Endodermal cell (in vitro differentiated cells): ENCODE measurements at regions not wholly inside any gene's neighbourhood (a gene's known extent, or its start where the extent isn't known, plus 50 kb on each side); places are given as distances from the start of the nearest gene placed in this dataset.

Experiments used
- DNase-seq: peaks from one replicate; pipeline ENCODE4 v3.0.0-alpha.2; 2017
- H3K27ac ChIP-seq: 2 replicates; pipeline ENCODE4 v1.5.1; 2013; ENCODE audit warnings: mild to moderate bottlenecking, low read depth, low read length, moderate library complexity
- H3K27me3 ChIP-seq: 2 replicates; pipeline ENCODE4 v1.6.1; 2013; ENCODE audit warnings: mild to moderate bottlenecking, low read length, moderate library complexity; ENCODE audit not compliant: insufficient read depth, control insufficient read depth, poor library complexity, severe bottlenecking
- H3K36me3 ChIP-seq: 2 replicates; pipeline ENCODE4 v1.7.0; 2013; ENCODE audit warnings: mild to moderate bottlenecking, low read length, moderate library complexity; ENCODE audit not compliant: control insufficient read depth, insufficient read depth
- H3K4me1 ChIP-seq: one replicate; pipeline ENCODE4 v1.7.0; 2013; ENCODE audit warnings: low read length; ENCODE audit not compliant: control insufficient read depth, insufficient read depth
- H3K4me3 ChIP-seq: 2 replicates; pipeline ENCODE4 v1.5.1; 2013; ENCODE audit warnings: mild to moderate bottlenecking, low read length, moderate library complexity
- H3K9ac ChIP-seq: 2 replicates; pipeline ENCODE4 v1.6.1; 2013; ENCODE audit warnings: mild to moderate bottlenecking, low read length, moderate library complexity; ENCODE audit not compliant: poor library complexity, severe bottlenecking; ENCODE audit errors: extremely low read depth
- H3K9me3 ChIP-seq: 2 replicates; pipeline ENCODE4 v1.6.1; 2013; ENCODE audit warnings: mild to moderate bottlenecking, low read length, moderate library complexity; ENCODE audit not compliant: control insufficient read depth
- H3K27ac Mint-ChIP-seq: 2 replicates; pipeline ENCODE4 v1.8.0; 2020; ENCODE audit warnings: mixed read lengths
- H3K27me3 Mint-ChIP-seq: 2 replicates; pipeline ENCODE4 v1.8.0; 2021; ENCODE audit warnings: mild to moderate bottlenecking, mixed read lengths; ENCODE audit not compliant: insufficient read depth
- H3K36me3 Mint-ChIP-seq: 2 replicates; pipeline ENCODE4 v1.8.0; 2020; ENCODE audit warnings: low read depth, mixed read lengths
- H3K4me1 Mint-ChIP-seq: 2 replicates; pipeline ENCODE4 v1.8.0; 2020; ENCODE audit warnings: mixed read lengths
- H3K4me3 Mint-ChIP-seq: 2 replicates; pipeline ENCODE4 v1.8.0; 2020; ENCODE audit warnings: mild to moderate bottlenecking, moderate library complexity, mixed read lengths
- H3K9me3 Mint-ChIP-seq: 2 replicates; pipeline ENCODE4 v1.8.0; 2020; ENCODE audit warnings: mild to moderate bottlenecking, mixed read lengths
- WGBS, 2 experiments: methylation state at CpG; one replicate each; pipeline versions ENCODE4 v1.1.5 to v1.1.7; 2013; ENCODE audit warnings: missing lambda C conversion rate in 2 of 2, mixed read lengths in 1 of 2; ENCODE audit not compliant: insufficient coverage in 1 of 2, insufficient read length in 1 of 2; 5-methylcytosine and 5-hydroxymethylcytosine counted together
- TF ChIP-seq, protein P1 (sequence below): fragments of 200-600 bp; sonication (generic); conservative IDR thresholded peaks from 2 replicates; pipeline ENCODE4 v1.5.0; 2021; ENCODE audit warnings: antibody characterized with exemption, mild to moderate bottlenecking

DNA sequence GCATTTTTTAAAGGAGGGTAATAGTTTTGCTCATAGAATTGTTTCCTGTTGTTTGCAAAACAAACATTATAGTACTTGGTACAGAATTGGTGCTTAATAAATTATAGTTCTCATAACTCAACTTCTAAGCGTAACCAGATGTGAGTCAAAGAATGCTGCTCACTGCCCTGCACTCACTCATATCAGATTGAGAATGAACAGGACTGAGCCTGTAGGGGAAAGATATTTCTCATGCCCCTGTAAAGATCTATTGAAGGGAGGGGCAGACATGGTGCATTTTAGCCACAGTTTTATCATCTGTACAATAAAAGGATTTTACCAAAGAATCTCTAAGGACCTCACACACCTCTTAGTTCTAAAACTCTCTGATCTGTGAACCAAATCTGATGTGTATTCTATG lies 358.5 kb downstream of the SEC16B start:
- H3K27ac Mint-ChIP-seq, result no peak overlapping the region
- TF ChIP-seq, protein P1, sequence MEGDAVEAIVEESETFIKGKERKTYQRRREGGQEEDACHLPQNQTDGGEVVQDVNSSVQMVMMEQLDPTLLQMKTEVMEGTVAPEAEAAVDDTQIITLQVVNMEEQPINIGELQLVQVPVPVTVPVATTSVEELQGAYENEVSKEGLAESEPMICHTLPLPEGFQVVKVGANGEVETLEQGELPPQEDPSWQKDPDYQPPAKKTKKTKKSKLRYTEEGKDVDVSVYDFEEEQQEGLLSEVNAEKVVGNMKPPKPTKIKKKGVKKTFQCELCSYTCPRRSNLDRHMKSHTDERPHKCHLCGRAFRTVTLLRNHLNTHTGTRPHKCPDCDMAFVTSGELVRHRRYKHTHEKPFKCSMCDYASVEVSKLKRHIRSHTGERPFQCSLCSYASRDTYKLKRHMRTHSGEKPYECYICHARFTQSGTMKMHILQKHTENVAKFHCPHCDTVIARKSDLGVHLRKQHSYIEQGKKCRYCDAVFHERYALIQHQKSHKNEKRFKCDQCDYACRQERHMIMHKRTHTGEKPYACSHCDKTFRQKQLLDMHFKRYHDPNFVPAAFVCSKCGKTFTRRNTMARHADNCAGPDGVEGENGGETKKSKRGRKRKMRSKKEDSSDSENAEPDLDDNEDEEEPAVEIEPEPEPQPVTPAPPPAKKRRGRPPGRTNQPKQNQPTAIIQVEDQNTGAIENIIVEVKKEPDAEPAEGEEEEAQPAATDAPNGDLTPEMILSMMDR, result no peak

DNA sequence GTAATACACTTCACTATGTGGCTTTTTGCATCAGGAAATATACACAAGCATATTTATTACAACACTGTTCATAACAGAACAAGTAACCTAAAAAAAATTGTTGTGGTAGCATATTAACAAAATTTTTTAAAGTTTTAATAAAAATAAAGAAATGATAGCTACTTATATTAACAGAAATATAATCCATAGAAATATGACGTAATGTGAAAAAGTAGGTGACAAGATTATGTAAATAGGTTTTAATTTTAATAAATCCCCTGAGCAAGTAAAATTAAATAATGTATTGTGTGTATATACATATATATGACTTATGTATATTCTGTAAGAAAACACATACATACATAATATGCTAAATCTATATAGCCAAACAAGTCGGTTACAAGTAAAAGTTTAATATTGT lies 359.9 kb downstream of the SEC16B start:
- Histone ChIP-seq H3K9me3 (no peaks in the 10 kb centered on the region), H3K27ac (no peak overlapping the region), H3K9ac (no peak overlapping the region), H3K4me3 (no peak overlapping the region), H3K27me3 (no peaks in the 10 kb centered on the region), H3K4me1 (peaks cover 18% of the 10 kb centered on the region), H3K36me3 (no peaks in the 10 kb centered on the region)
- 86% methylated on average over 1 of the region's 2 CpGs; no CpG with 5 or more reads in 1 of the 2 experiments for WGBS, 2 experiments
- Mint-ChIP-seq H3K27ac (no peak overlapping the region), H3K36me3 (no peaks in the 10 kb centered on the region), H3K9me3 (peaks cover under 1% of the 10 kb centered on the region), H3K4me1 (peaks cover 36% of the 10 kb centered on the region), H3K4me3 (no peak overlapping the region), H3K27me3 (no peaks in the 10 kb centered on the region)
- DNase-seq, result no peak
- TF ChIP-seq, protein P1, result no peak

More for the DNA sequence above, 358.5 kb downstream of the SEC16B start:
- Histone ChIP-seq H3K27me3 (no peaks in the 10 kb centered on the region), H3K9me3 (no peaks in the 10 kb centered on the region), H3K27ac (no peak overlapping the region), H3K9ac (no peak overlapping the region), H3K4me3 (no peak overlapping the region), H3K4me1 (peaks cover 18% of the 10 kb centered on the region), H3K36me3 (no peaks in the 10 kb centered on the region)
- 95 to 100% methylated on average over 1 of the region's 1 CpG for WGBS, 2 experiments
- Mint-ChIP-seq H3K9me3 (no peaks in the 10 kb centered on the region), H3K4me3 (no peak overlapping the region), H3K36me3 (no peaks in the 10 kb centered on the region), H3K4me1 (peaks cover 28% of the 10 kb centered on the region), H3K27me3 (no peaks in the 10 kb centered on the region)
- no peak for DNase-seq

DNA sequence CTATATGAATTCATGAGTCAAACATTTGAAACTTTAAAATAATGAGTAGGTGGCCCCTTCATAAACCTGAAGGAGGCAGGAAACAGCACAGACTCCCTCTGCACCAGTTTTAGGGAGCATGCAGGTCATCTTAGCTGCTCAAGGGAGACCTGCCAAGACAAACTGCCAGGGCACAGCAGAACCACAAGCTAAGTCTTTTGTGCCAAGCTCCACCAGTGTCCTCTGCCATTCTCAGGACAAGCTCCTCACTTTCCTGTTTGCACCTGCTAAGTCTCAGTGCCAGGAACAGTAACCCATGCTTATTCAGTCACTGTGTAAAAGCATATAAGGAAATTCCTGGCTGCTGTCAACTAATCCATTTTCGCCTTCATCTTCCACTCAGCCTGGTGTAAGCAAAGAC lies 368.9 kb downstream of the SEC16B start:
- no peak overlapping the region for H3K27ac Mint-ChIP-seq
- H3K36me3 ChIP-seq, result no peaks in the 10 kb centered on the region
- peaks cover 32% of the 10 kb centered on the region for H3K27me3 ChIP-seq
- H3K27ac ChIP-seq, result no peak overlapping the region
- H3K9me3 Mint-ChIP-seq, result peaks cover 4% of the 10 kb centered on the region
- TF ChIP-seq, protein P1, result no peak
- peaks cover 11% of the 10 kb centered on the region for H3K4me1 Mint-ChIP-seq
- H3K4me1 ChIP-seq, result no peaks in the 10 kb centered on the region
- H3K9ac ChIP-seq, result no peak overlapping the region
- peaks cover 4% of the 10 kb centered on the region for H3K27me3 Mint-ChIP-seq
- DNase-seq, result no peak
- H3K9me3 ChIP-seq, result no peaks in the 10 kb centered on the region
- H3K4me3 Mint-ChIP-seq, result no peak overlapping the region
- H3K4me3 ChIP-seq, result no peak overlapping the region
- WGBS, 2 experiments, result 90 to 100% methylated on average over 1 of the region's 1 CpG
- no peaks in the 10 kb centered on the region for H3K36me3 Mint-ChIP-seq
